Glomerular visceral epithelial cell (primary cell): ENCODE measurements at regions not wholly inside any gene's neighbourhood (a gene's known extent, or its start where the extent isn't known, plus 50 kb on each side); places are given as distances from the start of the nearest gene placed in this dataset.

ENCODE experiments used
- DNase-seq: peaks from one replicate; pipeline ENCODE4 v3.0.0-alpha.2; 2016; ENCODE audit errors: extremely low spot score

- no peak for DNase-seq
These were observed 409.3 kb upstream of the SLC24A2 start for GRCh38 chr9:20197976-20198685.

- DNase-seq: no peak
These were observed 402.5 kb upstream of the SLC24A2 start for GRCh38 chr9:20191228-20191840.

GRCh38 chr9:20189871-20190270 lies 401.0 kb upstream of the SLC24A2 start:
- DNase-seq: no peak

GRCh38 chr9:20188616-20189369 lies 400.0 kb upstream of the SLC24A2 start:
- no peak for DNase-seq

- no peak for DNase-seq
These were observed 398.5 kb upstream of the SLC24A2 start for GRCh38 chr9:20187318-20187717.

- no peak for DNase-seq
These were observed 398.0 kb upstream of the SLC24A2 start for GRCh38 chr9:20186823-20187222.

GRCh38 chr9:20186231-20186630 lies 397.4 kb upstream of the SLC24A2 start:
- DNase-seq: no peak

GRCh38 chr9:20184541-20184940 lies 395.7 kb upstream of the SLC24A2 start:
- DNase-seq: no peak

- no peak for DNase-seq
These were observed 389.8 kb upstream of the SLC24A2 start for GRCh38 chr9:20178679-20179078.

GRCh38 chr9:20178197-20178596 lies 389.4 kb upstream of the SLC24A2 start:
- DNase-seq: no peak

- no peak for DNase-seq
These were observed 381.3 kb upstream of the SLC24A2 start for GRCh38 chr9:20170122-20170521.

- no peak for DNase-seq
These were observed 363.4 kb upstream of the SLC24A2 start for GRCh38 chr9:20152151-20152725.

GRCh38 chr9:20148416-20148815 lies 359.6 kb upstream of the SLC24A2 start:
- no peak for DNase-seq

GRCh38 chr9:20144197-20144596 lies 355.4 kb upstream of the SLC24A2 start:
- no peak for DNase-seq

GRCh38 chr9:20139763-20140290 lies 351.0 kb upstream of the SLC24A2 start:
- no peak for DNase-seq

- no peak for DNase-seq
These were observed 350.0 kb upstream of the SLC24A2 start for GRCh38 chr9:20138841-20139240.

- no peak for DNase-seq
These were observed 349.3 kb upstream of the SLC24A2 start for GRCh38 chr9:20138116-20138515.

- DNase-seq: no peak
These were observed 348.6 kb upstream of the SLC24A2 start for GRCh38 chr9:20137425-20137824.

GRCh38 chr9:20135119-20135697 lies 346.4 kb upstream of the SLC24A2 start:
- DNase-seq: no peak

- DNase-seq: no peak
These were observed 336.9 kb upstream of the SLC24A2 start for GRCh38 chr9:20125727-20126126.

- DNase-seq: no peak
These were observed 330.7 kb upstream of the SLC24A2 start for GRCh38 chr9:20119566-20119965.

GRCh38 chr9:20117986-20118385 lies 329.1 kb upstream of the SLC24A2 start:
- no peak for DNase-seq
